Mesothelial cell of epicardium (in vitro differentiated cells): ENCODE measurements at regions not wholly inside any gene's neighbourhood (a gene's known extent, or its start where the extent isn't known, plus 50 kb on each side); places are given as distances from the start of the nearest gene placed in this dataset.

Experiments
- DNase-seq, 2 experiments: peaks; one replicate each; pipeline ENCODE4 v3.0.0; 2021; ENCODE audit warnings: low spot score in 2 of 2; ENCODE audit not compliant: unreplicated experiment in 2 of 2
- H3K27ac Mint-ChIP-seq: 2 replicates; pipeline ENCODE4 v1.8.0; 2021; ENCODE audit warnings: mixed read lengths
- H3K27me3 Mint-ChIP-seq: 2 replicates; pipeline ENCODE4 v1.8.0; 2021; ENCODE audit warnings: low read depth, mixed read lengths
- H3K36me3 Mint-ChIP-seq: 2 replicates; pipeline ENCODE4 v1.8.0; 2021; ENCODE audit warnings: mixed read lengths
- H3K4me1 Mint-ChIP-seq: 2 replicates; pipeline ENCODE4 v1.8.0; 2021; ENCODE audit warnings: mixed read lengths
- H3K4me3 Mint-ChIP-seq: 2 replicates; pipeline ENCODE4 v1.8.0; 2021; ENCODE audit warnings: mild to moderate bottlenecking, moderate library complexity, mixed read lengths
- H3K9me3 Mint-ChIP-seq: 2 replicates; pipeline ENCODE4 v1.8.0; 2021; ENCODE audit warnings: mixed read lengths
- TF ChIP-seq, protein P1 (sequence below): fragments of 200-600 bp; sonication (generic); IDR thresholded peaks from one replicate; pipeline ENCODE4 v1.5.0; 2021; ENCODE audit warnings: antibody characterized with exemption; ENCODE audit not compliant: unreplicated experiment

DNA sequence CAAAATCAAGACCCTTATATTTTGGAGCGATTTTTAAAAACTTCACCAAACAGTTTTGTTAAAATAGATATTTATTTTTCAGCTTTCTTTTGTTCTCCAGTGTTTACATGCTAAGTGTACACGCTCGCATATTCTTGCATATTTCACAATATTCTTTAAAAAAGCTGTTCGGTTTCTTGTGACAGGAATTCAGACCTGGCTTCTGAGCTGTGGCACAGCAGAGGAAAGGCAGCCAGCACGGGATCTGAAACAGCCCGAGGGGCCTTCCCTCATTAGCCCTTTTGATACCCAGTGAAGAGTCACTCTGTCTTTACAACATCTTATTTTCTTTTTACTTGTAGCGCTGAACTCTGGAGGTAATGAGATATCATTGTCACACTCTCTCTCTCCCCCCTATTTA, 234.0 kb downstream of the B3GLCT start:
- no peak for DNase-seq
- Mint-ChIP-seq H3K4me3 (no peak overlapping the region), H3K9me3 (peaks cover 5% of the 10 kb centered on the region), H3K27ac (no peak overlapping the region), H3K36me3 (no peaks in the 10 kb centered on the region), H3K27me3 (peaks cover 10% of the 10 kb centered on the region), H3K4me1 (peaks cover 30% of the 10 kb centered on the region)
- TF ChIP-seq, protein P1, sequence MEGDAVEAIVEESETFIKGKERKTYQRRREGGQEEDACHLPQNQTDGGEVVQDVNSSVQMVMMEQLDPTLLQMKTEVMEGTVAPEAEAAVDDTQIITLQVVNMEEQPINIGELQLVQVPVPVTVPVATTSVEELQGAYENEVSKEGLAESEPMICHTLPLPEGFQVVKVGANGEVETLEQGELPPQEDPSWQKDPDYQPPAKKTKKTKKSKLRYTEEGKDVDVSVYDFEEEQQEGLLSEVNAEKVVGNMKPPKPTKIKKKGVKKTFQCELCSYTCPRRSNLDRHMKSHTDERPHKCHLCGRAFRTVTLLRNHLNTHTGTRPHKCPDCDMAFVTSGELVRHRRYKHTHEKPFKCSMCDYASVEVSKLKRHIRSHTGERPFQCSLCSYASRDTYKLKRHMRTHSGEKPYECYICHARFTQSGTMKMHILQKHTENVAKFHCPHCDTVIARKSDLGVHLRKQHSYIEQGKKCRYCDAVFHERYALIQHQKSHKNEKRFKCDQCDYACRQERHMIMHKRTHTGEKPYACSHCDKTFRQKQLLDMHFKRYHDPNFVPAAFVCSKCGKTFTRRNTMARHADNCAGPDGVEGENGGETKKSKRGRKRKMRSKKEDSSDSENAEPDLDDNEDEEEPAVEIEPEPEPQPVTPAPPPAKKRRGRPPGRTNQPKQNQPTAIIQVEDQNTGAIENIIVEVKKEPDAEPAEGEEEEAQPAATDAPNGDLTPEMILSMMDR, result no peak

DNA sequence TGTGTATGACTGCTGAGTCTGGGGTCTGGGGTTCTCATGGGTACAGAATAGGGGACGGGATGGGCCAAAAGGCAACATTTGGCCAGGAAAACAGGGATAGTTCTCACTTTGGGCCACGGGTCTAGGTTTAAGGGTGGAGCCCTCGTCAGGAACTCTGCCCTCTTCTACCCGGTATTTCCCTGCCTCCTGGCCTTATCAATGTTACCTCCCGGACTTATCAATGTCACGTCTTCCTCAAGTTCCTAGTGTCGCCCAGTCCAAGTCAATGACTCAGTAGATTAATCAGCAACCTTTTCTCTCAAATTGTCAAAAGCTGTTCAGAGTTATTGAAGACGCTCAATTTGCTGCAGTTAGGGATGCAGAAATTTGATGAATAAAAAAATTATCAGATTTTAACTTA, 234.8 kb downstream of the B3GLCT start:
- TF ChIP-seq, protein P1, result no peak
- H3K4me3 Mint-ChIP-seq, result no peak overlapping the region
- peaks cover 8% of the 10 kb centered on the region for H3K27me3 Mint-ChIP-seq
- H3K9me3 Mint-ChIP-seq, result peaks cover 5% of the 10 kb centered on the region
- H3K4me1 Mint-ChIP-seq, result peaks cover 32% of the 10 kb centered on the region
- no peak for DNase-seq
- H3K27ac Mint-ChIP-seq, result no peak overlapping the region
- H3K36me3 Mint-ChIP-seq, result no peaks in the 10 kb centered on the region

DNA sequence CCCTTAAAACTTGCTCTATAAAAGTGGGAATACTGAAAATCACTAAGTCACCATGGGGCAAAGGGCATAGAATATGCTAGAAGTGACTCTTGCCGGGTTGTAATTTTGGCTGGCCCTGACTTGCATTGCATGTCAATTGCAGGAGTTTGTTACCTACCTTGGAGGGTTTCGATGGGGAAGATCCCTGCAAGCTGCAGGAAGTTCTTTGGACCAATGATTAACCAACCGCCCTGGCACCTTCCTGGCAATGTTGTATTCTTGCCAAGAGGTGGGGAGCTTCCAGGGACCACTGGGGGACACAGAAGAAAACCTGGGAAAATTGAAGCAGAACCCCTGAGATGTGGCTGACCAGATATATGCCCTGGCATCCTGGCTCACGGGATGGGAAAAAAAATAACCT, 235.8 kb downstream of the B3GLCT start:
- Mint-ChIP-seq H3K9me3 (peaks cover 5% of the 10 kb centered on the region), H3K4me1 (peaks cover 36% of the 10 kb centered on the region), H3K27ac (no peak overlapping the region), H3K36me3 (no peaks in the 10 kb centered on the region), H3K27me3 (peaks cover 2% of the 10 kb centered on the region), H3K4me3 (no peak overlapping the region)
- TF ChIP-seq, protein P1, result no peak
- no peak for DNase-seq

DNA sequence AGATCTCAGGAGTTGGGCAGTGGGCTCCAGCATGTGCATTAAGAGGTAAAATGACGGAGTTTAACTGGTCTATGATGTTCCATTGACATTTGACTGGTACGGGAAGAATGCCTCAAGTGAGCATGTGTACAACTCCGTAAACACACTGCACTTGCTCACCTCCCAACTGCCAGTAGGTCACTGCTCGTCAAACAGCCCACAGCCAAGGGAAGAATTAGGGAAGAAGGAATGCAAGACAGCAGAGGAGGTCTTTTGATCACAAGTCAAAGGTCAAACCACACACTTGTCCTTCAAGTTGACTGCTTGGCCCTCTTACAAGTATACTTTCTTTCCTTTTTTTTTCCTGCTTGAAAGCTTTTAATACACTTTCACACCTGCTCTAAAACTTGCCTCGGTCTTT, 236.7 kb downstream of the B3GLCT start:
- Mint-ChIP-seq H3K4me3 (no peak overlapping the region), H3K27me3 (no peaks in the 10 kb centered on the region), H3K36me3 (no peaks in the 10 kb centered on the region), H3K27ac (no peak overlapping the region), H3K9me3 (peaks cover 5% of the 10 kb centered on the region), H3K4me1 (peaks cover 36% of the 10 kb centered on the region)
- DNase-seq, result no peak
- TF ChIP-seq, protein P1, result no peak

DNA sequence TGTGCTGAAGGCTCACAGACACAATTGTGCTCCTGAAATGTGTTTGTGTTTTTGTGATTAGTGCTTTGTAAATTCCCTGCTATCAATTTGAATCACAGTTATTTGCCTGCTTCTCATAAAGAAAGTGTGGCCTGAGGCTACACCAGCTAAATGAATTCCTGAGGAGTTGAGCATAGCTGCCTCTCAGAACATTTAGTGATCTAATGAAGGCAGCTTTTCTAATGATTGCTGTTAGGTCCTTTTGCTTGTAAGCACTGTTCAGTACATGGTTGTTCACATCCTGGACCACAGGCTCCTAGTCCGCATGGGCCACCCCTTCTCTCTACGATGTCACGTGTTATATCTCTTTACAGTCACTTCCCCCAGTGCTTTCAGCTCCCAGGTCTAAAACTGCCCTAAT, 238.2 kb downstream of the B3GLCT start:
- Mint-ChIP-seq H3K27me3 (no peaks in the 10 kb centered on the region), H3K27ac (no peak overlapping the region)

More for the DNA sequence above, 238.2 kb downstream of the B3GLCT start:
- Mint-ChIP-seq H3K36me3 (no peaks in the 10 kb centered on the region), H3K4me3 (no peak overlapping the region), H3K4me1 (peaks cover 40% of the 10 kb centered on the region), H3K9me3 (peaks cover 5% of the 10 kb centered on the region)
- no peak for DNase-seq
- TF ChIP-seq, protein P1, result no peak
